ENCODE measurements at regions not wholly inside any gene's neighbourhood (a gene's known extent, or its start where the extent isn't known, plus 50 kb on each side); places are given as distances from the start of the nearest gene placed in this dataset.
"Not testable (repeated sequence)": the region's sequence is repeated elsewhere in the genome, so short reads cannot be mapped to it uniquely, and the experiment has no call there.

- no peak for TF ChIP-seq POLR2AphosphoS5 (IDR thresholded peaks at IDR 0.05)
- TF ChIP-seq CTCF (IDR thresholded peaks at IDR 0.05) = no peak
- no peak for TF ChIP-seq POLR2A (IDR thresholded peaks at IDR 0.05)
- Histone ChIP-seq H3K9me3 (no peaks in the 10 kb centered on the region), H3K27me3 (replicated peaks; ENCODE audit: insufficient read depth) (no peaks in the 10 kb centered on the region), H3K4me1 (replicated peaks) (no peaks in the 10 kb centered on the region), H3K27ac (no peak overlapping the region), H3K36me3 (no peaks in the 10 kb centered on the region), H3K4me3 (no peak overlapping the region)
- WGBS = 61% methylated on average over 4 of the region's 4 CpGs
- DNase-seq (ENCODE audit: low spot score) = no peak
- intact Hi-C loops (cut with DNase I) = no loop called here
Observed at GRCh38 chr12:107378609-107379008, 285.3 kb upstream of the CRY1 start.

- H3K9me3 ChIP-seq; DNase-seq (ENCODE audit: low spot score); intact Hi-C loops (cut with DNase I); H3K36me3 ChIP-seq; H3K4me3 ChIP-seq; H3K27me3 ChIP-seq (replicated peaks; ENCODE audit: insufficient read depth); H3K4me1 ChIP-seq (replicated peaks); H3K27ac ChIP-seq: not testable (repeated sequence)
- 83% methylated on average over 6 of the region's 6 CpGs for WGBS
Observed at GRCh38 chr12:107379142-107379851, 285.9 kb upstream of the CRY1 start.

- Histone ChIP-seq H3K4me3 (no peak overlapping the region), H3K9me3 (no peaks in the 10 kb centered on the region), H3K36me3 (no peaks in the 10 kb centered on the region), H3K4me1 (replicated peaks) (no peaks in the 10 kb centered on the region), H3K27me3 (replicated peaks; ENCODE audit: insufficient read depth) (no peaks in the 10 kb centered on the region), H3K27ac (peak overlapping the region; percentile 20 to 49)
- peak; percentile 59 for DNase-seq (ENCODE audit: low spot score)
- TF ChIP-seq POLR2A (IDR thresholded peaks at IDR 0.05) = no peak
- peak; percentile 31 for TF ChIP-seq POLR2AphosphoS5 (IDR thresholded peaks at IDR 0.05)
- no peak for TF ChIP-seq CTCF (IDR thresholded peaks at IDR 0.05)
- WGBS = 7% methylated on average over 15 of the region's 15 CpGs
- intact Hi-C loops (cut with DNase I) = no loop called here
Observed at GRCh38 chr12:107379852-107380567, 286.7 kb upstream of the CRY1 start.

GRCh38 chr12:107384645-107385044 is 291.3 kb upstream of the CRY1 start:
- H3K4me1 ChIP-seq (replicated peaks) = no peaks in the 10 kb centered on the region
- TF ChIP-seq POLR2A (IDR thresholded peaks at IDR 0.05) (no peak), POLR2AphosphoS5 (IDR thresholded peaks at IDR 0.05) (no peak), CTCF (IDR thresholded peaks at IDR 0.05) (no peak)
- DNase-seq (ENCODE audit: low spot score) = no peak
- no peak overlapping the region for H3K27ac ChIP-seq
- H3K27me3 ChIP-seq (replicated peaks; ENCODE audit: insufficient read depth) = no peaks in the 10 kb centered on the region
- WGBS = 96% methylated on average over 6 of the region's 6 CpGs
- no peak overlapping the region for H3K4me3 ChIP-seq
- no peaks in the 10 kb centered on the region for H3K36me3 ChIP-seq
- intact Hi-C loops (cut with DNase I) = no loop called here
- H3K9me3 ChIP-seq = no peaks in the 10 kb centered on the region

- Histone ChIP-seq H3K9me3 (no peaks in the 10 kb centered on the region), H3K36me3 (no peaks in the 10 kb centered on the region), H3K4me3 (no peak overlapping the region), H3K4me1 (replicated peaks) (no peaks in the 10 kb centered on the region), H3K27ac (peak overlapping the region in 1 of 2 donors; percentile 11), H3K27me3 (replicated peaks; ENCODE audit: insufficient read depth) (no peaks in the 10 kb centered on the region)
- WGBS = 44% methylated on average over 8 of the region's 8 CpGs
- TF ChIP-seq POLR2A (IDR thresholded peaks at IDR 0.05) (no peak), POLR2AphosphoS5 (IDR thresholded peaks at IDR 0.05) (no peak), CTCF (IDR thresholded peaks at IDR 0.05) (no peak)
- peak; percentile 53 for DNase-seq (ENCODE audit: low spot score)
- intact Hi-C loops (cut with DNase I) = no loop called here
Observed at GRCh38 chr12:107385509-107385908, 292.2 kb upstream of the CRY1 start.
